Keratinocyte (primary cell): ENCODE measurements at regions not wholly inside any gene's neighbourhood (a gene's known extent, or its start where the extent isn't known, plus 50 kb on each side); places are given as distances from the start of the nearest gene placed in this dataset.

ENCODE experiments used
- DNase-seq: peaks from one replicate; pipeline ENCODE4 v3.0.0-alpha.2; 2011; ENCODE audit warnings: low read depth, missing footprints, low spot score
- FAIRE-seq: peaks from 2 replicates; lab custom pipeline; 2011; peaks lifted over from hg19 to GRCh38; lab: Jason Lieb, UNC
- H2AFZ ChIP-seq: 2 replicates; pipeline ENCODE4 v1.6.0; 2012; ENCODE audit warnings: low read length, control low read depth, inconsistent platforms; ENCODE audit not compliant: control insufficient read depth
- H3K27ac ChIP-seq: 2 replicates; pipeline ENCODE4 v1.5.1; 2011; ENCODE audit warnings: low read length; ENCODE audit not compliant: control insufficient read depth, insufficient read depth
- H3K27me3 ChIP-seq: 3 replicates; pipeline ENCODE4 v1.6.0; 2011; ENCODE audit warnings: low read length; ENCODE audit not compliant: control insufficient read depth, insufficient read depth; ENCODE audit errors: extremely low read depth
- H3K36me3 ChIP-seq, 2 experiments: 2 replicates in 1 of 2; 3 replicates in 1 of 2; pipeline ENCODE4 v1.5.1; 2011; ENCODE audit warnings: low read length in 2 of 2, mild to moderate bottlenecking in 1 of 2; ENCODE audit not compliant: control insufficient read depth in 2 of 2, insufficient read depth in 2 of 2; ENCODE audit errors: extremely low read depth in 1 of 2
- H3K4me1 ChIP-seq: 3 replicates; pipeline ENCODE4 v1.5.1; 2011; ENCODE audit warnings: low read length; ENCODE audit not compliant: control insufficient read depth, insufficient read depth; ENCODE audit errors: extremely low read depth
- H3K4me2 ChIP-seq: 3 replicates; pipeline ENCODE4 v1.6.0; 2011; ENCODE audit warnings: low read depth, low read length; ENCODE audit not compliant: control insufficient read depth, insufficient read depth; ENCODE audit errors: extremely low read depth
- H3K4me3 ChIP-seq, 3 experiments: fragments of 200-600 bp in 1 of 3; sonication (generic) in 1 of 3; 2 replicates in 2 of 3; 3 replicates in 1 of 3; pipeline ENCODE4 v1.5.1; 2011 to 2016; ENCODE audit warnings: low read length in 3 of 3, mild to moderate bottlenecking in 3 of 3, control low read depth in 2 of 3, inconsistent platforms in 1 of 3, low read depth in 1 of 3, mixed read lengths in 1 of 3, mixed run types in 1 of 3, moderate library complexity in 1 of 3; ENCODE audit not compliant: control insufficient read depth in 2 of 3, insufficient read depth in 2 of 3; ENCODE audit errors: extremely low read depth in 1 of 3
- H3K79me2 ChIP-seq: 2 replicates; pipeline ENCODE4 v1.6.0; 2012; ENCODE audit warnings: low read length; ENCODE audit not compliant: control insufficient read depth, insufficient read depth
- H3K9ac ChIP-seq: 3 replicates; pipeline ENCODE4 v1.6.0; 2011; ENCODE audit warnings: low read length; ENCODE audit not compliant: control insufficient read depth, insufficient read depth; ENCODE audit errors: extremely low read depth
- H3K9me1 ChIP-seq: 3 replicates; pipeline ENCODE4 v1.6.0; 2011; ENCODE audit warnings: low read length; ENCODE audit not compliant: control insufficient read depth, insufficient read depth; ENCODE audit errors: extremely low read depth
- H3K9me3 ChIP-seq: 2 replicates; pipeline ENCODE4 v1.5.1; 2012; ENCODE audit warnings: low read depth, low read length; ENCODE audit not compliant: control insufficient read depth
- H4K20me1 ChIP-seq: 3 replicates; pipeline ENCODE4 v1.6.0; 2011; ENCODE audit warnings: low read length; ENCODE audit not compliant: control insufficient read depth, insufficient read depth; ENCODE audit errors: extremely low read depth
- EZH2 ChIP-seq: IDR thresholded peaks from one replicate; pipeline ENCODE4 v1.6.1; 2012; ENCODE audit warnings: inconsistent platforms, mild to moderate bottlenecking, low read length, moderate library complexity
- dilution Hi-C: fragments of 300-500 bp; cut with MboI; formaldehyde crosslinking; loops from one replicate; pipeline ENCODE4 v1.7.0; 2020; ENCODE audit warnings: low sequenced_read_pairs; ENCODE audit not compliant: extremely low pct_ligation_motif_present
- small RNA-seq, 3 experiments: library from RNA; depleted of rRNA; stranded (forward); fragments of <200 nt; gene quantifications; one replicate each; pipeline ENCODE3, GENCODE V24; 2012; ENCODE audit warnings: low read depth in 3 of 3, low replicate concordance in 1 of 3; ENCODE audit not compliant: insufficient read length in 3 of 3
- TF ChIP-seq, protein P1 (sequence below), 3 experiments: IDR thresholded peaks in 1 of 3; conservative IDR thresholded peaks in 1 of 3; optimal IDR thresholded peaks in 1 of 3; 2 replicates in 2 of 3; 3 replicates in 1 of 3; pipeline versions ENCODE3 to v1.5.1; 2011; ENCODE audit warnings: low read length in 3 of 3, mild to moderate bottlenecking in 3 of 3, moderate library complexity in 2 of 3, control low read depth in 1 of 3, inconsistent platforms in 1 of 3; ENCODE audit not compliant: insufficient read depth in 2 of 3; ENCODE audit errors: extremely low read depth in 1 of 3

DNA sequence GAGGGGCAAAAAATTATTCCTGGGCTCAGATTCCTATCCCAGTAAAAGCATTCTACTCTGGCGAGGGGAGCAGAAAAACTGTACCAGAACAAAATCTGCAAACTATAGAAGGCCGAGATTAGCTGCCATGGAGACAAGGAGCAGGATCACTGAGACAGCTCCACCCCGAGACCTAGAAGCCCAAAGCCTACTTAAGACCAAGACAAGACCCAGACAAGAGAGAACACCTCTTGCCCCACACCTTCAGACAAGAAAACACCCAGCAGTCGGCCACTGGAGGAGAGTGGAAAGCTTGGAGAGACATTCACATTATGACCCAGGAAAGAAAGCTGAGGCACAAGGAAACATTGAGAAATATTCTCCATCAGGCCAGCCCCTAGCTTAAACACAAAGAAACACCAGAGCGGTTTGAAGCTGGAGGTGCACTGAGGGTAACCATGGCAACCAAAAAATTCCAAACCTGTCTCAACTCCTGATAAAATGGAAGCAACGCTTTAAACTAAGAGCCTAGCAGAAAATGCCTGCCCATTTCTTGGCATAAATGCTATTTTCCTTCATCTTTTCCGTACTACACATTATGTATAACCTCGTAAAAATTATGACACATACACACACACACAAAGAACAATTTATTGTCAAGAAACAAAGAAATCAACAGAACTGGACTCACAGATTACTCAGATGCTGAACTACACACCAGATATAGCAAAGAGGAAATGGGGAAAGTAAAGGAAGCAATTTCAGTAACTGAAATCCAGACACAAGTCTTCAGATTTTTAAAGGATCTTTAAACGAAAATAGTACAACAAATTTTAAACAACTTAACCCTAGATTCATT, 53.8 kb upstream of the FTMT start:
- dilution Hi-C loops, result no loop called here
- no peak overlapping the region for H3K4me3 ChIP-seq
- no peaks in the 10 kb centered on the region for H3K9me1 ChIP-seq
- DNase-seq (no peak), FAIRE-seq (no peak)
- TF ChIP-seq, protein P1, sequence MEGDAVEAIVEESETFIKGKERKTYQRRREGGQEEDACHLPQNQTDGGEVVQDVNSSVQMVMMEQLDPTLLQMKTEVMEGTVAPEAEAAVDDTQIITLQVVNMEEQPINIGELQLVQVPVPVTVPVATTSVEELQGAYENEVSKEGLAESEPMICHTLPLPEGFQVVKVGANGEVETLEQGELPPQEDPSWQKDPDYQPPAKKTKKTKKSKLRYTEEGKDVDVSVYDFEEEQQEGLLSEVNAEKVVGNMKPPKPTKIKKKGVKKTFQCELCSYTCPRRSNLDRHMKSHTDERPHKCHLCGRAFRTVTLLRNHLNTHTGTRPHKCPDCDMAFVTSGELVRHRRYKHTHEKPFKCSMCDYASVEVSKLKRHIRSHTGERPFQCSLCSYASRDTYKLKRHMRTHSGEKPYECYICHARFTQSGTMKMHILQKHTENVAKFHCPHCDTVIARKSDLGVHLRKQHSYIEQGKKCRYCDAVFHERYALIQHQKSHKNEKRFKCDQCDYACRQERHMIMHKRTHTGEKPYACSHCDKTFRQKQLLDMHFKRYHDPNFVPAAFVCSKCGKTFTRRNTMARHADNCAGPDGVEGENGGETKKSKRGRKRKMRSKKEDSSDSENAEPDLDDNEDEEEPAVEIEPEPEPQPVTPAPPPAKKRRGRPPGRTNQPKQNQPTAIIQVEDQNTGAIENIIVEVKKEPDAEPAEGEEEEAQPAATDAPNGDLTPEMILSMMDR (optimal IDR thresholded peaks at IDR 0.05 in 1 of 3, IDR thresholded peaks at IDR 0.05 in 1 of 3, conservative IDR thresholded peaks at IDR 0.05 in 1 of 3; ENCODE audit: extremely low read depth in 1 of 3, insufficient read depth in 2 of 3, low read length in 3 of 3), result no peak
- TF ChIP-seq EZH2, result no peak
- H4K20me1 ChIP-seq, result no peaks in the 10 kb centered on the region
- H3K4me1 ChIP-seq, result no peaks in the 10 kb centered on the region
- H3K4me2 ChIP-seq, result no peak overlapping the region
- H3K9ac ChIP-seq, result no peak overlapping the region
- no peaks in the 10 kb centered on the region for H3K36me3 ChIP-seq
- H3K27ac ChIP-seq, result no peak overlapping the region
- no peaks in the 10 kb centered on the region for H3K27me3 ChIP-seq
- no peak overlapping the region for H2AFZ ChIP-seq
- H3K79me2 ChIP-seq, result no peaks in the 10 kb centered on the region
- no peaks in the 10 kb centered on the region for H3K9me3 ChIP-seq

Small RNA genes lying in the stretch of these regions (small RNA-seq; reads per million reads assigned to genes)
- gene AC010350.1, result 0 reads per million in 3 experiments
